ENCODE measurements at regions not wholly inside any gene's neighbourhood (a gene's known extent, or its start where the extent isn't known, plus 50 kb on each side); places are given as distances from the start of the nearest gene placed in this dataset.

GRCh38 chr2:226467633-226468032 is 332.0 kb downstream of the IRS1 start:
- TF ChIP-seq CTCF (IDR thresholded peaks at IDR 0.05; ENCODE audit: low read depth, low read length, missing input control) (no peak), RAD21 (IDR thresholded peaks at IDR 0.05) (no peak), RXRA (IDR thresholded peaks at IDR 0.05) (no peak), REST (IDR thresholded peaks at IDR 0.05) (no peak), ZBTB33 (IDR thresholded peaks at IDR 0.05) (no peak), SP1 (IDR thresholded peaks at IDR 0.05) (no peak), MAX (IDR thresholded peaks at IDR 0.05) (no peak), ATF3 (IDR thresholded peaks at IDR 0.05) (no peak), GABPA (IDR thresholded peaks at IDR 0.05 in 1 of 2, conservative IDR thresholded peaks at IDR 0.05 in 1 of 2) (no peak), FOXA2 (IDR thresholded peaks at IDR 0.05) (no peak)

Measured in liver (tissue), 3 donors.